HUES6 (cell line): ENCODE measurements at regions not wholly inside any gene's neighbourhood (a gene's known extent, or its start where the extent isn't known, plus 50 kb on each side); places are given as distances from the start of the nearest gene placed in this dataset.

ENCODE experiments used
- H3K27ac ChIP-seq: 2 replicates; pipeline ENCODE4 v1.7.0; 2013; ENCODE audit warnings: low read depth, mild to moderate bottlenecking, low read length, inconsistent platforms
- H3K27me3 ChIP-seq: 2 replicates; pipeline ENCODE4 v1.6.1; 2013; ENCODE audit warnings: low read length; ENCODE audit not compliant: control insufficient read depth, insufficient read depth
- H3K36me3 ChIP-seq: 2 replicates; pipeline ENCODE4 v1.6.1; 2013; ENCODE audit warnings: low read length; ENCODE audit not compliant: control insufficient read depth, insufficient read depth
- H3K4me1 ChIP-seq: 2 replicates; pipeline ENCODE4 v1.6.1; 2013; ENCODE audit warnings: low read length; ENCODE audit not compliant: control insufficient read depth, insufficient read depth
- H3K4me3 ChIP-seq: 2 replicates; pipeline ENCODE4 v1.5.1; 2013; ENCODE audit warnings: low read depth, low read length
- H3K9ac ChIP-seq: one replicate; pipeline ENCODE4 v1.6.1; 2013; ENCODE audit warnings: mild to moderate bottlenecking, low read length
- H3K9me3 ChIP-seq: 2 replicates; pipeline ENCODE4 v1.6.1; 2013; ENCODE audit warnings: low read depth, low read length; ENCODE audit not compliant: control insufficient read depth, insufficient read depth

DNA sequence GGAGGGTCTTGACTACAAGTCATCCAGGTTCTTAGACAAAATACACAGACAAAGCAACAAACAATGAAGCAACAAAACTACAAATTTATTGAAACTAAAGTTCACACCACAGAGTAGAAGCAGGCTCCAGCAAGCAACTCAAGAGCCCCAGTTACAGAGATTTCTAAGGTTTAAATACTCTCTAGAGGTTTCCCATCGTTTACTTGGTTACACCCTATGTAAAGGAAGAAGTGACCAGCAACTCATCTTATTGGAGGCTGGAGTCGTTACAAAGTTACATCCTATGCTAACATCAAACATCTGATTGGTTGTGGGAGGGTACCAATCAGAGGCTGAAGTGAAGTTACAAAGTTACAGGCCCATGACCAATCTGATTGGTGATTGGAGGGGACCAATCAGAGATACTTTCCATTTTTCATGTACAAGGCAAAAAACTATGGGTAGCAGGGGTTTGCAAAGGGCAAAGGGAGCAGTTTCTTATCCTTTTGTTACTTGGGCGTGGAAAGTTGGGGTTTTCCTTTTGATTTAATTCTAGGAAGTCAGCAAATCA is 2292.6 kb upstream of the C9orf72 start:
- no peak overlapping the region for H3K27ac ChIP-seq
- no peaks in the 10 kb centered on the region for H3K36me3 ChIP-seq
- H3K9ac ChIP-seq = no peak overlapping the region
- H3K4me3 ChIP-seq = no peak overlapping the region
- no peaks in the 10 kb centered on the region for H3K4me1 ChIP-seq
- H3K27me3 ChIP-seq = no peaks in the 10 kb centered on the region
- H3K9me3 ChIP-seq = no peaks in the 10 kb centered on the region

GRCh38 chr9:29866556-29866955 is 2293.3 kb upstream of the C9orf72 start:
- H3K27me3 ChIP-seq = no peaks in the 10 kb centered on the region

GRCh38 chr9:29873579-29873978 is 2300.3 kb upstream of the C9orf72 start:
- Histone ChIP-seq H3K36me3 (no peaks in the 10 kb centered on the region), H3K27ac (no peak overlapping the region), H3K27me3 (no peaks in the 10 kb centered on the region), H3K4me3 (no peak overlapping the region), H3K4me1 (peaks cover 12% of the 10 kb centered on the region; the same call in 1 of the 2 replicates), H3K9ac (no peak overlapping the region), H3K9me3 (no peaks in the 10 kb centered on the region)

More at GRCh38 chr9:29866556-29866955, 2293.3 kb upstream of the C9orf72 start:
- H3K4me3 ChIP-seq = no peak overlapping the region
- H3K9me3 ChIP-seq = no peaks in the 10 kb centered on the region
- H3K4me1 ChIP-seq = no peaks in the 10 kb centered on the region
- H3K9ac ChIP-seq = no peak overlapping the region
- H3K27ac ChIP-seq = no peak overlapping the region
- no peaks in the 10 kb centered on the region for H3K36me3 ChIP-seq

DNA sequence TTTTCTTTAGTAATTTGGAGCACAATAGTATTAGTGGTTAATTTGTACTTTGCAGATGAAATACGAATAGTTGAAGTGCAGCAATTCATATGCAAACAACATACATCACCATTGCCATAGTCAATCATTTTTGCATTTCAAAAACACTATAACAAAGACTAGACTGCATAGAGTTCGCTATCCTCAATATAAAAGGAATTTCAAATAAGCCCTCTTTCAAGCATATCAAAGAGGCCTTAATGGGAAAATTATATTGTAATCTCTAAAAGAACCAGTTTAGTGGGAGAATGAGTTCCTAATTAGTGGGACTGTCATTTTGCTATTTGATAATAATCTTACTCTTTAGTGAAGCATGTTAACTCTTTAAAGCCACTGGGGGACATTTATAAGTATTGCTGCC is 2302.3 kb upstream of the C9orf72 start:
- peaks cover 12% of the 10 kb centered on the region; the same call in 1 of the 2 replicates for H3K4me1 ChIP-seq
- no peak overlapping the region for H3K9ac ChIP-seq
- no peaks in the 10 kb centered on the region for H3K9me3 ChIP-seq
- H3K36me3 ChIP-seq = no peaks in the 10 kb centered on the region
- H3K27ac ChIP-seq = no peak overlapping the region
- H3K27me3 ChIP-seq = no peaks in the 10 kb centered on the region
- no peak overlapping the region for H3K4me3 ChIP-seq

GRCh38 chr9:29882767-29883166 is 2309.5 kb upstream of the C9orf72 start:
- Histone ChIP-seq H3K36me3 (no peaks in the 10 kb centered on the region), H3K27ac (no peak overlapping the region), H3K27me3 (no peaks in the 10 kb centered on the region), H3K9me3 (no peaks in the 10 kb centered on the region), H3K4me1 (no peaks in the 10 kb centered on the region), H3K9ac (no peak overlapping the region), H3K4me3 (no peak overlapping the region)

DNA sequence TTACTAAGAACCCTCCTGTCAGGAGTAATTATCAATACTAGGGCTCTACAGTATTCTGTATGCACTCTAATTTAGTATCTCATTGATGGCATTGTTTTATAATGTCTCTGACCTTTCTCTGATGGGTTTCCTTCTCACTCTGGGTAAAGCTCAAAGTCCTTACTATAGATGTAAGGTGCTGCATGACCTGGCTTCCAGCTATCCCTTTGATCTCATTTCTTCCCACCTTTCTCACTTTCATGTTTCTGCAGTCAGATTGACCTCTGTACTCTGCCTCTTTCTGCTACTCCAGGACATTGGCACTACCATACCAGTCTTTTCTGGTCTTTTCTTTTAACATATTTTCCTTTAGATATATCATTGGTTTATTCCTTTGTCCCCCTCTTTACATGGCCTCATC is 2332.8 kb upstream of the C9orf72 start:
- H3K9me3 ChIP-seq = no peaks in the 10 kb centered on the region
- no peak overlapping the region for H3K9ac ChIP-seq
- no peak overlapping the region for H3K27ac ChIP-seq
- H3K4me3 ChIP-seq = no peak overlapping the region
- no peaks in the 10 kb centered on the region for H3K27me3 ChIP-seq
- no peaks in the 10 kb centered on the region for H3K4me1 ChIP-seq
- H3K36me3 ChIP-seq = no peaks in the 10 kb centered on the region

DNA sequence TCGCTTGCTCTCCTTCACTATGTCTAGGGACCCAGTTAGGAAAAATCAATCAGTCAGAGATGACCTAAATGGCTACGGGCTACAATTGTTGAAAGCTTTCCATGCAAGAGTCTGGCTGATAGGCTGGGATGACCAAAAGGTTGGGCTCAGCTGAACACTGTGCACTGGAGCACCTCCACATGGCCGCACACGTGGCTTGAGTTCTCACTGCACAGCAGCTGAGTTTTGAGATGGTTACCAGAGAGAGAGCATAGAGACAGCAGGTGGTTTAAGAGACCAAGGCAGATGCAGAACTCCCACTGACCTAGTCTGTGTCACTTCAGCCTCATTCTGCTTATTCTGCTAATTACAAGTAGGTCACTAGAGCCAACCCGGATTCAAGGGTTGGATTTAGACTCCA is 2354.8 kb upstream of the C9orf72 start:
- no peak overlapping the region for H3K9ac ChIP-seq
- no peak overlapping the region for H3K27ac ChIP-seq
- no peaks in the 10 kb centered on the region for H3K36me3 ChIP-seq
- H3K4me1 ChIP-seq = no peaks in the 10 kb centered on the region
- no peaks in the 10 kb centered on the region for H3K27me3 ChIP-seq
- no peak overlapping the region for H3K4me3 ChIP-seq
- H3K9me3 ChIP-seq = no peaks in the 10 kb centered on the region

DNA sequence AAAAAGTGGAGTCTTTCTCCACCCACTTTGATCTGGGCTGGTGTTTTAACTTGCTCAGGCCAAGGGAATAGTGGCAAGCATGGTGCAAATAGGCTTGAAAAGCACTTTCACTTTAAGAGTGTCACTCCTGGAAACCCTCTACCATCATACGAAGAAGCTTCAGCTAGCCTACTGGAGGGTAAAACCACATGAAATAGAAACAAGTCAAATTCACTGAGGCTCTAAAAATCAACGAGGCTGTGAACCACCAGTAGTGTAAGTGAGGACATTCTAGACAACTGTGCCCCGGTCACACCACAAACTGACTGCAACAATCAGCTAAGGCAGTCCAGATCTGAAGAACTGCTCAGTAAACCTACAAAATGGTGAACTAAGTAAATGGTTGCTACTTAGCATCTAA is 2366.3 kb upstream of the C9orf72 start:
- Histone ChIP-seq H3K4me3 (no peak overlapping the region), H3K9ac (no peak overlapping the region), H3K9me3 (no peaks in the 10 kb centered on the region), H3K27me3 (no peaks in the 10 kb centered on the region), H3K4me1 (no peaks in the 10 kb centered on the region), H3K36me3 (no peaks in the 10 kb centered on the region), H3K27ac (no peak overlapping the region)

- H3K4me1 ChIP-seq = no peaks in the 10 kb centered on the region
- no peaks in the 10 kb centered on the region for H3K36me3 ChIP-seq
- no peak overlapping the region for H3K4me3 ChIP-seq
- H3K9ac ChIP-seq = no peak overlapping the region
- no peaks in the 10 kb centered on the region for H3K27me3 ChIP-seq
- no peaks in the 10 kb centered on the region for H3K9me3 ChIP-seq
- H3K27ac ChIP-seq = no peak overlapping the region
These were observed 2371.7 kb upstream of the C9orf72 start for GRCh38 chr9:29945012-29945411.

- no peak overlapping the region for H3K9ac ChIP-seq
- H3K27me3 ChIP-seq = no peaks in the 10 kb centered on the region
- no peaks in the 10 kb centered on the region for H3K9me3 ChIP-seq
- H3K27ac ChIP-seq = no peak overlapping the region
- H3K4me1 ChIP-seq = peaks cover 5% of the 10 kb centered on the region
- H3K4me3 ChIP-seq = no peak overlapping the region
- no peaks in the 10 kb centered on the region for H3K36me3 ChIP-seq
These were observed 2385.2 kb upstream of the C9orf72 start for GRCh38 chr9:29958469-29958868.

GRCh38 chr9:29965834-29966233 is 2392.6 kb upstream of the C9orf72 start:
- H3K4me3 ChIP-seq = no peak overlapping the region
- H3K36me3 ChIP-seq = no peaks in the 10 kb centered on the region
- no peak overlapping the region for H3K9ac ChIP-seq
- H3K27me3 ChIP-seq = no peaks in the 10 kb centered on the region
- peaks cover 6% of the 10 kb centered on the region; the same call in 1 of the 2 replicates for H3K9me3 ChIP-seq
- H3K4me1 ChIP-seq = no peaks in the 10 kb centered on the region
- no peak overlapping the region for H3K27ac ChIP-seq

GRCh38 chr9:29966247-29966646 is 2393.0 kb upstream of the C9orf72 start:
- peaks cover 6% of the 10 kb centered on the region; the same call in 1 of the 2 replicates for H3K9me3 ChIP-seq
- H3K27me3 ChIP-seq = no peaks in the 10 kb centered on the region
- H3K27ac ChIP-seq = no peak overlapping the region
- H3K9ac ChIP-seq = no peak overlapping the region
- no peaks in the 10 kb centered on the region for H3K4me1 ChIP-seq
- H3K4me3 ChIP-seq = no peak overlapping the region
- H3K36me3 ChIP-seq = no peaks in the 10 kb centered on the region
